Glomerular visceral epithelial cell (primary cell): ENCODE measurements at regions not wholly inside any gene's neighbourhood (a gene's known extent, or its start where the extent isn't known, plus 50 kb on each side); places are given as distances from the start of the nearest gene placed in this dataset.
"Not testable (repeated sequence)": the region's sequence is repeated elsewhere in the genome, so short reads cannot be mapped to it uniquely, and the experiment has no call there.

Experiments used
- DNase-seq: peaks from one replicate; pipeline ENCODE4 v3.0.0-alpha.2; 2016; ENCODE audit errors: extremely low spot score

- no peak for DNase-seq
These were observed 209.8 kb downstream of the CSNK1G3 start for GRCh38 chr5:123721675-123722276.

- peak; percentile 35 for DNase-seq
These were observed 209.0 kb downstream of the CSNK1G3 start for GRCh38 chr5:123720955-123721354.

- no peak for DNase-seq
These were observed 208.4 kb downstream of the CSNK1G3 start for GRCh38 chr5:123720339-123720738.

GRCh38 chr5:123719004-123719403, 207.0 kb downstream of the CSNK1G3 start:
- peak; percentile 51 for DNase-seq

- DNase-seq: no peak
These were observed 206.3 kb downstream of the CSNK1G3 start for GRCh38 chr5:123718238-123718637.

GRCh38 chr5:123717139-123717538, 205.2 kb downstream of the CSNK1G3 start:
- peak; percentile 45 for DNase-seq

- no peak for DNase-seq
These were observed 198.1 kb downstream of the CSNK1G3 start for GRCh38 chr5:123710031-123710430.

- DNase-seq: no peak
These were observed 197.4 kb downstream of the CSNK1G3 start for GRCh38 chr5:123709422-123709821.

GRCh38 chr5:123708074-123708806, 196.3 kb downstream of the CSNK1G3 start:
- peak; percentile 73 for DNase-seq

GRCh38 chr5:123706531-123706930, 194.6 kb downstream of the CSNK1G3 start:
- DNase-seq: no peak

- DNase-seq: no peak
These were observed 193.8 kb downstream of the CSNK1G3 start for GRCh38 chr5:123705741-123706140.

- no peak for DNase-seq
These were observed 189.7 kb downstream of the CSNK1G3 start for GRCh38 chr5:123701511-123702200.

GRCh38 chr5:123700624-123701287, 188.8 kb downstream of the CSNK1G3 start:
- peak; percentile 93 for DNase-seq

GRCh38 chr5:123699571-123699970, 187.6 kb downstream of the CSNK1G3 start:
- no peak for DNase-seq

- not testable (repeated sequence) for DNase-seq
These were observed 187.0 kb downstream of the CSNK1G3 start for GRCh38 chr5:123698937-123699336.

- no peak for DNase-seq
These were observed 185.0 kb downstream of the CSNK1G3 start for GRCh38 chr5:123696921-123697341.

GRCh38 chr5:123690821-123691220, 178.8 kb downstream of the CSNK1G3 start:
- peak; percentile 47 for DNase-seq

- no peak for DNase-seq
These were observed 169.1 kb downstream of the CSNK1G3 start for GRCh38 chr5:123681061-123681460.

GRCh38 chr5:123673107-123673506, 161.1 kb downstream of the CSNK1G3 start:
- DNase-seq: peak; percentile 50

GRCh38 chr5:123671711-123672456, 159.9 kb downstream of the CSNK1G3 start:
- no peak for DNase-seq

GRCh38 chr5:123671042-123671441, 159.1 kb downstream of the CSNK1G3 start:
- peak; percentile 63 for DNase-seq
